K562 (cell line): ENCODE measurements at regions not wholly inside any gene's neighbourhood (a gene's known extent, or its start where the extent isn't known, plus 50 kb on each side); places are given as distances from the start of the nearest gene placed in this dataset.

Source experiments
- ATF6 ChIP-seq: sonication (generic); formaldehyde crosslinking; IDR thresholded peaks from 2 replicates; pipeline ENCODE4 v1.4.0; 2020; ENCODE audit warnings: mild to moderate bottlenecking, missing genetic modification reagents
- BRF2 ChIP-seq: IDR thresholded peaks from 3 replicates; pipeline ENCODE4 v1.6.1; 2011; ENCODE audit warnings: borderline replicate concordance, mild to moderate bottlenecking; ENCODE audit not compliant: insufficient read length, insufficient read depth
- FOXK1 ChIP-seq: sonication (generic); formaldehyde crosslinking; IDR thresholded peaks from 2 replicates; pipeline ENCODE4 v1.8.0; 2022; ENCODE audit warnings: missing genetic modification reagents, mild to moderate bottlenecking, borderline replicate concordance
- HNRNPUL1 ChIP-seq: fragments of 200-400 bp; formaldehyde crosslinking; IDR thresholded peaks from 2 replicates; pipeline ENCODE4 v1.6.1; 2017; ENCODE audit warnings: low read length
- MEIS2 ChIP-seq: fragments of 450-650 bp; IDR thresholded peaks from 2 replicates; pipeline ENCODE4 v1.6.1; 2014; ENCODE audit warnings: mild to moderate bottlenecking; ENCODE audit not compliant: partially characterized antibody
- ZNF407 ChIP-seq: fragments of 450-650 bp; IDR thresholded peaks from 2 replicates; pipeline ENCODE4 v1.6.1; 2016; ENCODE audit warnings: low read depth

GRCh38 chrX:109844986-109845385 is 111.9 kb upstream of the ACSL4 start (continued):
- no peak for TF ChIP-seq ZNF407
- TF ChIP-seq HNRNPUL1 = no peak
- TF ChIP-seq ATF6 (CRISPR knock-in tag) = no peak
- TF ChIP-seq MEIS2 = no peak
- TF ChIP-seq BRF2 = no peak
- no peak for TF ChIP-seq FOXK1
- TF ChIP-seq, all 486 proteins: peak for 0
